OCI-LY3 (cell line): ENCODE measurements at regions not wholly inside any gene's neighbourhood (a gene's known extent, or its start where the extent isn't known, plus 50 kb on each side); places are given as distances from the start of the nearest gene placed in this dataset.

Experiments
- CTCF ChIP-seq: fragments of 200-600, 300-600 bp; sonication (generic); IDR thresholded peaks from 2 replicates; pipeline ENCODE4 v1.5.1; 2014; ENCODE audit warnings: antibody characterized with exemption, low read length, low read depth
- EZH2phosphoT487 ChIP-seq: fragments of 200-600 bp; shearing (Covaris generic); IDR thresholded peaks from 2 replicates; pipeline ENCODE4 v1.6.1; 2018; ENCODE audit warnings: antibody characterized with exemption, mixed run types, low read depth

DNA sequence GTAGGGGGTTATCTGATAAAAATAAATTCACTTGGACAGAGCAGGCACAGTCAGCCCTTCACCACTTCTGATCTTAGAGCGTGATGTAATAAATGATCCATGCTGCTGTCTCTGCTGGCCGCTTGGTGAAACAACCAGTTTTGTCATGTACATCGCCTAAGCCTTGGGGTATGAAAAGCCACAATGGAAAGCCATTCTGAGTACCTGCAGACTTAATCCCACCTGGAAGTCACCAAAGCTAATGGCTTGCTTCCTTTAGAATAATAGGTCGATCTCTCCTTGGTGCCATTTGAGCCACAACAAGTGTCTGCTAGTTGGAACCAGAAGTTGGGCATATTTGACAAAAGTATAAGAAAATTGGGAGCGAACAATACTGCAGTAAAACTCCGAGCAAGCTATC lies 1649.7 kb upstream of the SPRY2 start:
- TF ChIP-seq CTCF (no peak), EZH2phosphoT487 (no peak)
